NCI-H460 (cell line): ENCODE measurements at regions not wholly inside any gene's neighbourhood (a gene's known extent, or its start where the extent isn't known, plus 50 kb on each side); places are given as distances from the start of the nearest gene placed in this dataset.
"Not testable (repeated sequence)": the region's sequence is repeated elsewhere in the genome, so short reads cannot be mapped to it uniquely, and the experiment has no call there.

Source experiments
- DNase-seq: peaks from one replicate; pipeline ENCODE4 v3.0.0-alpha.2; 2016; ENCODE audit warnings: low read depth; ENCODE audit errors: extremely low read depth

GRCh38 chr21:31609081-31609480 is 50.4 kb upstream of the SOD1 start:
- no peak for DNase-seq

- no peak for DNase-seq
Observed at GRCh38 chr21:31607791-31608190, 51.7 kb upstream of the SOD1 start.

GRCh38 chr21:31606081-31606874 is 53.2 kb upstream of the SOD1 start:
- no peak for DNase-seq

GRCh38 chr21:31604591-31605190 is 54.8 kb upstream of the SOD1 start:
- DNase-seq = peak; percentile 56

- DNase-seq = no peak
Observed at GRCh38 chr21:31599563-31599962, 59.9 kb upstream of the SOD1 start.

- DNase-seq = no peak
Observed at GRCh38 chr21:31599013-31599412, 60.5 kb upstream of the SOD1 start.

GRCh38 chr21:31597683-31598082 is 61.8 kb upstream of the SOD1 start:
- DNase-seq = no peak

GRCh38 chr21:31596055-31596454 is 63.4 kb upstream of the SOD1 start:
- DNase-seq = no peak

- no peak for DNase-seq
Observed at GRCh38 chr21:31594726-31595125, 64.8 kb upstream of the SOD1 start.

GRCh38 chr21:31594279-31594678 is 65.2 kb upstream of the SOD1 start:
- no peak for DNase-seq

- no peak for DNase-seq
Observed at GRCh38 chr21:31592963-31593560, 66.4 kb upstream of the SOD1 start.

- DNase-seq = no peak
Observed at GRCh38 chr21:31592516-31592915, 67.0 kb upstream of the SOD1 start.

- DNase-seq = no peak
Observed at GRCh38 chr21:31589820-31590219, 69.7 kb upstream of the SOD1 start.

- no peak for DNase-seq
Observed at GRCh38 chr21:31586118-31586517, 73.4 kb upstream of the SOD1 start.

- DNase-seq = not testable (repeated sequence)
Observed at GRCh38 chr21:31583937-31584336, 75.6 kb upstream of the SOD1 start.

GRCh38 chr21:31583498-31583897 is 76.0 kb upstream of the SOD1 start:
- DNase-seq = no peak

- peak; percentile 68 for DNase-seq
Observed at GRCh38 chr21:31580866-31581276, 78.6 kb upstream of the SOD1 start.

GRCh38 chr21:31577271-31577670 is 82.2 kb upstream of the SOD1 start:
- DNase-seq = no peak

- DNase-seq = no peak
Observed at GRCh38 chr21:31576428-31576827, 83.1 kb upstream of the SOD1 start.

GRCh38 chr21:31573217-31573616 is 86.3 kb upstream of the SOD1 start:
- no peak for DNase-seq

- no peak for DNase-seq
Observed at GRCh38 chr21:31571879-31572278, 87.6 kb upstream of the SOD1 start.
